Islet precursor cell (in vitro differentiated cells): ENCODE measurements at regions not wholly inside any gene's neighbourhood (a gene's known extent, or its start where the extent isn't known, plus 50 kb on each side); places are given as distances from the start of the nearest gene placed in this dataset.

Source experiments
- DNase-seq: peaks from one replicate; pipeline ENCODE4 v3.0.0-alpha.2; 2018

DNA sequence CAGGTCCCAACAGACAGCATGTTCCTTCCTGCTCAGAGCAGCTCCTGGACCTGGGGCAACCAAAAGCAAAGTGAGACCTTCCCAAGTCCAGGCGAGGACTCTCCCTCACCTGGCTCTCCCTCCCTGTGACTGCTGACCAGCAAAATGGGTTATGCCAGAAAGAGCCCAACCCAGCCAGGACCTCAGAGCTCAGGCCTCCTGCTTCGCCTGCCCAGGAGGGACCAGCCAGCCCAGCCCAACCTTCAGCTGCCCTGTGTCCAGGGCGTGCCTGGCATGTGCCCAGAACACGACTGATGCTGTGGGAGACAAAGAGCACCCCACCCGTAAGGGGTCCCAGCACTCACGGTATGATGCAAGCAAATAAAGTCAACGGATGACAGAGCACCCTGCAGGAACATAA lies 74.0 kb upstream of the CST7 start:
- peak; percentile 34 for DNase-seq

DNA sequence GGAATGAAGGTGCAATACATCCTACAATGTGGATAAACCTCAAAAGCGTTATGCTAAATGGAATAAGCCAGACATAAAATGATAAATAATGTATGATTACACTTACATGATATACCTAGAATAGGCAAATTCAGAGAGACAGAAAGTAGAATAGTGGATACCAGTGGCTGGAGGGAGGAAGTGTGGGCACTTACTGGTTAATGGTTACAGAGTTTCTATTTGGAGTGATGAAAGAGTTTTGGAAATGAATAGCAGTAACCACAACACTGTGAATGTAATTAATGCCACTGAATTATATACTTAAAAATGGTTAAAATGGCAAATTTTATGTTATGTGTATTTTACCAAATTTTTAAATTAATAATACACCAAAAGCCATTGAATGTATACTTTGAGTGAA lies 71.4 kb upstream of the CST7 start:
- no peak for DNase-seq

DNA sequence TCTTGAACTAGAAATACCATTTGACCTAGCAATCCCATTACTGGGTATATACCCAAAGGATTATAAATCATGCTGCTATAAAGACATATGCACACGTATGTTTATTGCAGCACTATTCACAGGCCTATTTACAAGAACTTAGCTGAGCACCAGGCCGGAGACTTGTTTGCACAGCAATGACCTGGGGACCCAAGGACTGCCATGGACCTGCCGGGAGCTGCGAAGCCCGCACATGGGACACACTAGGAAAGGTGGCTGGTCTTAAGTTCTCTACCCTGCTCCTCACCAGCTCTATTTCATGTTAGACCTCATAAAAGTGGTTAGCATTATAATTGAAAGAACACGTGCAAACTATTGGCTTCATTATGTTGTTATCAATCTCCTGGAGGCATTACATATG lies 70.4 kb upstream of the CST7 start:
- no peak for DNase-seq

DNA sequence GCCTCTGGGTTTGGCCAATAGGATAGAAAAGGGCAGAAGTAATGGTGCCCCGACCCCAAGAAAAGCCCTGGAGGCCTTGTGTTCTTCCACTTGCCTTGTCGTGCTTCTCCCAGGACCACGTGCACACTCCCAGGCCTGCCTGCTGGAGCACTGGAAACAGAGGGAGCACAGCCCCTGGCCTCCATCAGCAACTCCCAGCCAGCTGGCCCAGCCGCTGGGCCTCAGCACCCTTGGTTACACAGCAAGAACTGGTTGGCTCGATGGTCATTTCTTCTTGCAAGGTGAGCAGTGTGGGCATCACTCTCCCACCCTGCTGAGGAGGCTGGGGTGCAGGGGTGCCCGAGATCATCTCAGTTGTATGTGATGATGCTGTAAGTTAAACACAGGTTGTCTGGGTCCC lies 69.2 kb upstream of the CST7 start:
- DNase-seq = peak; percentile 22

DNA sequence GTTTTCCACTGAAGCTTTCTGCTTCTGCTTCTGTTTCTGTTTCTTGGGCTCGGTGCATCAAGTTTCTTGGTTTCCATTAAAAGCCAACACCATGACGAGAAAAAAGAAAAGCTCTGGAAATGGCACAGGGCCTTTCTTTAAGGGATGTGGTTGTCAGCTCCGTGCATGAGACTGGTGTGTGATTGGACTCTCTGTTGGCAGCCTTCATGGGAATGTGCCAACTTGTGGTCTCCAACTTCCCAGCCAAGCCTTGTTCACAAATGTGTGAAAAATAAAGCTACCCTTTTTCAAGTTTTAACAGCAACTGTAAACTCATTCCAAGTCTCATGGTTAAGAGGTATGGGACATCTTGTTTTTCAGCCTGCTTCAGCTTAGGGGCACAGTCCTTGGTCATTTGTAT lies 68.7 kb upstream of the CST7 start:
- peak; percentile 19 for DNase-seq

DNA sequence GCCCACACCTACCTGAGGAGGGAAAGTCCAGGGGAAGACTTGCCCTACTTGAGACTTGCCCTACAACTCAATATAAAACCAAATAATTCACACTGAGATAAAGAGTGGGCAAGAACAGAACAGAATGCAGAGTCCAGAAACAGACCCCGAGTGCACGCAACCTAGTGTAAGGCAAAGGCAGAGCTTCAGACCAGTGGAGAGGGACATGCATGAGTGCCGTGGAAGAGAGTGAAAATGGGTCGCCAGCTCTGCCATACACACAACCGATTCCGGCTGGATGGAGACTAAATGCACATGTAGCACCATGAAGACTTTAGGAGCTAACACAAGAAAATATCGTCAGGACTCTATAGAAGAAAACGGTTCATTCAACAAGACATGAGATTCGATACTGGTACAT lies 58.8 kb upstream of the CST7 start:
- DNase-seq = no peak

DNA sequence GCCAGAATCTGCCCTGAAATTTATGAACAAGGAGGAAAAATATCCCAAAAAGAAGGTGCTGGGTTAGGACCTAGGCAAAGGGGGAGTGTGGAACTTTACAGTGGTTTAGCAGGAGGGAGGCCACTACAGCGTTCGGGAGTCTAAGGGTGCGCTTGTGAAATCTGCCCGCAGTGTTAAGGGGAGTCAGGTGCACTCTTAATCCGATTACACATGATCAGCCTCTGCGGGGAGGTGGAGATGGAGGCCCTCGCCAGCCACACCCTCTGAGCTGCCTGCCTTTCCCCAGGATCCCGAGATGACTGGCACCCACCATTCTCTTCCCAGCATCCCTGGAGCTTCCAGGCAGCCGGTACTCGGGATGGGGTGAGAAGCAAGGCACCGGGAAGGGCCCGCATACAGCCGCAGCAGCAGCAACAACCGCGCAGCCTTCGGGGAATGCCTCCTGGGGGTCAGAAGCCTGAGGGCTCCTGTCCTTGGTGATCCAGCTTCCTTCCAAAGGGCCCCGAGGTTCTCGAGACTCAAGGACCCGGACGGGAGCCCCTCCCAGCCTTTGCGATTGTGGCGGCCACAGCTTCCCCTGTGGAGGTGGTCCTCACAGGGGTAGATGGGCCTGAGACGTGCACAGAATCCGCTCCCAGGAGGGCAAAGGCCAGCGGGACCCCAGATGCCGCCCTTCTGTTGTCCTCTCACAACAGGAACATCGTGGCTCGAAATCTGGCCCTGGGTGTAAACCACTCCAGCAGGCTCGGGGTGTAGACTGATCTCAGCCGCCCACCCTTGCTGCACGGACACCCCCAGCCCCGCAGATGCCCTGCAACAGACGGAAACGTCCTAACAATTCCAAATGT lies 57.3 kb upstream of the CST7 start:
- DNase-seq = peak; percentile 43

DNA sequence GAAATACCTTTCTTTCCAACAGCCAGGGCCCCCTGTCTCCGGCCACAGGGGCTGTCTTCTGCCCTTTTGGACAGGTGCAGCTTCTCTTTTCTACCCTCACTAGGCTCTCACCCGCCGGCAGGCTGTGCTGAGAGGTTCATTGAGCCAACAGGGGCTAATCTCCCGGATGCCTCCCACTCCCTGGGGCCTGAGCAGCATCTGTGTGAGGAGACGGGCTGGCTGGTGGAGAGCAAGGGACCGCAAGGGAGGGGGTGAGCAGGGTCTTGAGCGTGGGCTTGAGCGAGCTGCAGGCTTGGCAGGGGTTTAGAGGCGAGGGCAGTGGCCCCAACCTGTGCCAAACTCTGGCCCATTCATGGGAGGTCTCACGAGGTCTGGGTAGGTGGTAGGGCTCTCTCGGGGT lies 56.5 kb upstream of the CST7 start:
- peak; percentile 32 for DNase-seq

DNA sequence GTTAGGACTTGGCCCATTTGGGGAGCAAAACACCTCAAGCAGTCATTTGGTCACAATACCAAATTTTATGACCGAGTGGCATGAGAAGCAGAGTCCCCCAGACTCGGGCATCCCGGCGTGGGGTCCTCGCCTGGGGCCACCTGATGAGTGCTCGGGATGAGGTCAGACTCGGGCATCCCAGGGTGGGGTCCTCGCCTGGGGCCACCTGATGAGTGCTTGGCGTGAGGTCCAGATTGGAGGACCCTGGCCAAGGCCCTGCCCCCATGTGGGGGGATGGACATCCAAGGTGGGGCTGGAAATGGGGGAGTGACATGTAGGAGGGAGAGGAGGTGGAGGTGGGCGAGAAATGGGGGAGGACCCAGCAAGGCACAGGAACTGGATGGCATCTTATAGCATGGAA lies 56.1 kb upstream of the CST7 start:
- peak; percentile 32 for DNase-seq

DNA sequence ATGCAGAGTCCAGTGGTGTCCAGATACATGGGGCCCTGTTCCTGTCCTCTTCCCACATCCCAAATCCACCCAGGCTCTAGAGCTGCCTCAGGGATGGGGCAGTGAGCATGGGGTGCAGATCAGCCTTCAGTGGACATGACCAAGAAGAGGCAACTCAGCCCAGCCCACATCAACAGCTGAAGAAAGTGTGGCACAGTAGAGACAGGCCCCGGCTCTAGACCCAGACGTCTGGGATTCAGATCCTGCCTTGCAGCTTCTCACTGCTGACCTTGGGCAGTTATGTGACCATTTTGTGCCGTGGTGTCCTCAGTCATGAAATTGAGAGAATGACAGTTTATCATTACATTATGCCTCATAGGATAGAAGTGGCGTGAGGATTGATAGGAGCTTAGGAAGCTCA lies 54.6 kb upstream of the CST7 start:
- DNase-seq = peak; percentile 12

DNA sequence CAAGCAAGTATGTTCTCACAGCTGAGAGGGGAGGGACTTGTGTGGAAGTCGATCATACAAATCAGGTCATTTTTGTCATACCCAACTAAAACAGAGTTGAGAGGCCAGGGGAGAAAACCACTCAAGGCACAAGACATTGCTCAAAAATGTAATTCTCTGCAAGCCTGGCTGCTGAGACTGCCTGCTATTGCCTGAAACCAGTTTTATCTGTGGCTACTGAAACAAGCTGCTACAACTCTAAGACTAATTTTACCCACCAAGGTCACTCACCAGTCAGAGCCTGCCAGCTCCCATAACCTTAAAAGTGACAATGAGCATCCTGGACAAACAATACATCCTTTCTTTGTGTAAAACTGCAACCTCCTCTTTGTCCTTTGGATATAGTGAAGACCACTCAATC lies 54.1 kb upstream of the CST7 start:
- DNase-seq = no peak

DNA sequence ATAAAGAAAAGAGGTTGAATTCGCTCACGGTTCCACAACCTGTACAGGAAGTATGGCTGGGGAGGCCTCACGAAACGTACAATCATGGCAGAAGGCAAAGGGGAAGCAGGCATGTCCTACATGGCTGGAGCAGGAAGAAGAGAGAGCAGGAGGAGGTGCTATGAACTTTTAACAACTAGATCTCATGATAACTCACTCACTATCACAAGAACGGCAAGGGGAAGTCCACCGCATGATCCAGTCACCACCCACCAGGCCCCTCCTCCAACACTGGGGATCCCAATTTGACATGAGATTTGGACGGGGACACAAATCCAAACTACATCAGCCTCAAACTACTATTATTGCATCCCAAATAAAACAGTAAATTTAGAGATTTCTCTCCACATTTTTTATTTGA lies 53.6 kb upstream of the CST7 start:
- no peak for DNase-seq

DNA sequence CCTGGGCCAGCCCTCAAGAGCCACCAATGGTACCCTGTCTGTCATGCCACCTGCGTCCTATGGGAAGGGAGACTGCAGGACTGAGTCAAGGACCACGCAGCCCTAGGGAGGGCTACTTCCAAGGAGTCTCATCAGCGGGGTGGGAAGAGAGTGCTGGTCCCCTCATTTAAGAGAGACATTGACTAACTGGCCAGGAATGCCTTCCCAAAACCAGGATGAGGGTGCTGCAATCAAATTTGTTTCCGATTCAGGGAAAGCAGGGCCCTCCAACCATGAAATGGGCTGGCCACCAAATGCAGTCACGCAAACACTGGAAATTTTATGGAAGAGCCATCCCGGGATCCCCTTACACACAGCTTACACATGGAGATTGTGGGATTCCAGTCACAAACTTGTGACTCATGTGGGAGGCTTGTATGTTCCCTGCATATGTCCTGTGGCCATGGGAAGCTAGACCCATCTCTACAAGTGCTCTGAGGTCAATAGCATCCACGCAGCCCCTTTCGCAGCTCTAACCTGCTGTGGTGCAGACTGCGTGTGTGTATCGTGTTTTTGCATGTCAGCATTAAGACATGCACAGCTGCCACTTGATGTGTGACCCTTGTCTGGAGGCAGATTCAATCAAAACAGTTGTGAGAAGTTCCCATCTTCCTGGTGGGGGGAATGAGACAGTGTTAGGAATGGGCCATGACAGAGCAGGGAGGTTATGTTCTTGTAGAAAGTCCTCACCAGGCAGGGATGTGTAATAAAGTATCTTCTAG lies 53.0 kb upstream of the CST7 start:
- peak; percentile 27 for DNase-seq

DNA sequence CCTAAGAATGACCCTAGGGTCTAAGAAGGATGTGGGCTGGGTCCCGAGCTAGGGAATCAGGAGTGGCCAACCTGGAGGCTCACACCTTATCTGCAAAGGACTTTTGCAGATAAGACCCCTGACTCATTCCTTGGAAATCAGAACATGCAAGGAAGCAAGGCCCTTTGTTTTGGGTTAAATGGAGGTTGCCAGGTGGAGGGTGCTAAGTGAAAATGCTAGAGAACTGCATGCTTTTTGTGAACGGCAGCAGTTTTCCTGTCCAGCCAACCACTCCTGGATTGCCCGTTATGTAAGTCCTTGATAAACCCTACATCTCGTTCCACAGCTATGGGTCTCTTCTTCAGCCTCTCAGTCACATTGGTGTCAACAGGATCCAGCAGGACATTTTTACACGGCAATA lies 52.1 kb upstream of the CST7 start:
- DNase-seq = peak; percentile 16

DNA sequence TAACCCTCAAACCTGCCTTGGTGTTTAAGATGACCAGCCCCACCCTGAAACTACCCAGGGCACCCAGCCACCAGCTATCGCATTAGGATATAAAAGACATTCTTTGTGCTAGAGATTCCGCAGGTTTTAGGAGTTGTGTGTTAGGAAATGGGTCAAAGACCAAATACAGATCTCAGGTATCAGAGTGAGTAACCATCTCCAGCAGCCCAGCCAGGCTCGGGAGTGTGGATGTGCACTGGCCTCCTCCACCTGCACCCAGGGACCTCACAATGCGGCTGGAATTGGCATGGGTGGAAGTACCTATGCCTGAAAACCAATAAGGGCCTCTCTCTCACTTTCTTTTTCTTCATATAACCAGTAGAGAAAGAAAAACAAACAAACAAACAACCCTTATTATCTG lies 51.1 kb upstream of the CST7 start:
- no peak for DNase-seq

DNA sequence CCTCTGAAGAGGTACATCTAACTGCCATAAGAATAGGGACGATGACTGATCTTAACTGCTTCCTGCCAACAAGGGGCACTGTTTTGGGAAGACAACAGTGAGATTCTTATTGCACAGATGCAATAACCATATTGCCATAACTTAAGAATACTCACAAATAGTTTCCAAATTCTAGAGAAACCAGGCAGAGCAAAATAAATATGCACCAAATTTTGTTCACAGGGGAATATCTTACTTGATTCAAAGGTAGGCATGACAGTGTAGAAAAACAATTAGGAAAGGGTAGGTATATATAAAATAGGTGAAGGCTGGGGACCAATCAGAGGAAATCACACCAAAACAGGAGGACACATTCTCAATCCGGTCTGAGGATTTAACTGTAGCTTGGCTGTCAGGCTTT lies 49.9 kb upstream of the CST7 start:
- DNase-seq = no peak
